Karpas-422 (cell line): ENCODE measurements at regions not wholly inside any gene's neighbourhood (a gene's known extent, or its start where the extent isn't known, plus 50 kb on each side); places are given as distances from the start of the nearest gene placed in this dataset.

Source experiments
- DNase-seq: peaks from one replicate; pipeline ENCODE4 v3.0.0-alpha.2; 2015
- H2AFZ ChIP-seq: fragments of 200-600 bp; sonication (generic); 2 replicates; pipeline ENCODE4 v1.6.1; 2014; ENCODE audit warnings: antibody characterized with exemption, low read length, mixed read lengths
- H3K27ac ChIP-seq: fragments of 200-600 bp; sonication (generic); 2 replicates; pipeline ENCODE4 v1.5.1; 2014; ENCODE audit warnings: mild to moderate bottlenecking, low read length, moderate library complexity
- H3K27me3 ChIP-seq: fragments of 200-600 bp; sonication (generic); 2 replicates; pipeline ENCODE4 v1.6.1; 2014; ENCODE audit warnings: low read length, mixed read lengths
- H3K36me3 ChIP-seq: fragments of 200-600 bp; sonication (generic); 2 replicates; pipeline ENCODE4 v1.6.1; 2014; ENCODE audit warnings: low read length, mixed read lengths; ENCODE audit not compliant: insufficient read depth
- H3K4me1 ChIP-seq: fragments of 200-600 bp; sonication (generic); 2 replicates; pipeline ENCODE4 v1.6.1; 2014; ENCODE audit warnings: mild to moderate bottlenecking, low read length, mixed read lengths
- H3K4me2 ChIP-seq: fragments of 200-600 bp; sonication (generic); 2 replicates; pipeline ENCODE4 v1.6.1; 2014; ENCODE audit warnings: low read length, low read depth, mild to moderate bottlenecking; ENCODE audit not compliant: poor library complexity, severe bottlenecking
- H3K4me3 ChIP-seq: fragments of 200-600 bp; sonication (generic); 2 replicates; pipeline ENCODE4 v1.5.1; 2014; ENCODE audit warnings: mild to moderate bottlenecking, antibody characterized with exemption, low read length, mixed read lengths
- H3K79me2 ChIP-seq: fragments of 200-600 bp; sonication (generic); 2 replicates; pipeline ENCODE4 v1.6.1; 2014; ENCODE audit warnings: mild to moderate bottlenecking, low read length, mixed read lengths
- H3K9ac ChIP-seq: fragments of 200-600 bp; sonication (generic); 2 replicates; pipeline ENCODE4 v1.6.0; 2014; ENCODE audit warnings: low read length
- H3K9me2 ChIP-seq: fragments of 200-600 bp; sonication (generic), shearing (Covaris generic); replicated peaks from 2 replicates; pipeline ENCODE4 v1.6.0; 2014; ENCODE audit warnings: mild to moderate bottlenecking, low read length, moderate library complexity; ENCODE audit not compliant: insufficient read depth
- H3K9me3 ChIP-seq: fragments of 300-700, 200-600 bp; sonication (generic); 2 replicates; pipeline ENCODE4 v1.6.1; 2014; ENCODE audit warnings: low read length, mixed read lengths
- H4K20me1 ChIP-seq: fragments of 200-600 bp; sonication (generic); 2 replicates; pipeline ENCODE4 v1.6.1; 2014; ENCODE audit warnings: mild to moderate bottlenecking, antibody characterized with exemption, low read length, low read depth; ENCODE audit not compliant: insufficient read depth

- H3K79me2 ChIP-seq = no peaks in the 10 kb centered on the region
- H3K9ac ChIP-seq = no peak overlapping the region
- H3K36me3 ChIP-seq = no peaks in the 10 kb centered on the region
- DNase-seq = no peak
- no peak overlapping the region for H3K4me3 ChIP-seq
- no peaks in the 10 kb centered on the region for H3K4me1 ChIP-seq
- no peaks in the 10 kb centered on the region for H4K20me1 ChIP-seq
- H3K27ac ChIP-seq = no peak overlapping the region
- H3K27me3 ChIP-seq = no peaks in the 10 kb centered on the region
- H3K9me3 ChIP-seq = no peaks in the 10 kb centered on the region
- no peak overlapping the region for H3K4me2 ChIP-seq
- H2AFZ ChIP-seq = no peak overlapping the region
- H3K9me2 ChIP-seq = no peaks in the 10 kb centered on the region
Observed at GRCh38 chr1:24256687-24257086, 62.5 kb upstream of the GRHL3 start.

GRCh38 chr1:24255226-24255625, 63.9 kb upstream of the GRHL3 start:
- Histone ChIP-seq H4K20me1 (no peaks in the 10 kb centered on the region), H3K9me3 (no peaks in the 10 kb centered on the region), H3K79me2 (no peaks in the 10 kb centered on the region), H3K4me3 (no peak overlapping the region), H3K4me2 (no peak overlapping the region), H3K4me1 (no peaks in the 10 kb centered on the region), H3K9ac (no peak overlapping the region), H3K36me3 (no peaks in the 10 kb centered on the region), H3K27me3 (no peaks in the 10 kb centered on the region), H3K27ac (no peak overlapping the region), H3K9me2 (no peaks in the 10 kb centered on the region), H2AFZ (no peak overlapping the region)
- no peak for DNase-seq

- H3K79me2 ChIP-seq = no peaks in the 10 kb centered on the region
- no peaks in the 10 kb centered on the region for H3K9me2 ChIP-seq
- H3K4me3 ChIP-seq = no peak overlapping the region
- H3K9ac ChIP-seq = no peak overlapping the region
- no peaks in the 10 kb centered on the region for H4K20me1 ChIP-seq
- H3K27me3 ChIP-seq = no peaks in the 10 kb centered on the region
- H3K4me1 ChIP-seq = no peaks in the 10 kb centered on the region
- H2AFZ ChIP-seq = no peak overlapping the region
- no peaks in the 10 kb centered on the region for H3K36me3 ChIP-seq
- H3K9me3 ChIP-seq = no peaks in the 10 kb centered on the region
- H3K27ac ChIP-seq = no peak overlapping the region
- H3K4me2 ChIP-seq = no peak overlapping the region
- DNase-seq = peak; percentile 40
Observed at GRCh38 chr1:24254783-24255182, 64.4 kb upstream of the GRHL3 start.

GRCh38 chr1:24253571-24253970, 65.6 kb upstream of the GRHL3 start:
- no peaks in the 10 kb centered on the region for H4K20me1 ChIP-seq
- peak; percentile 47 for DNase-seq
- no peaks in the 10 kb centered on the region for H3K4me1 ChIP-seq
- H3K36me3 ChIP-seq = no peaks in the 10 kb centered on the region
- H3K4me2 ChIP-seq = no peak overlapping the region
- H3K9ac ChIP-seq = no peak overlapping the region
- no peak overlapping the region for H3K4me3 ChIP-seq
- H3K27ac ChIP-seq = no peak overlapping the region
- H3K79me2 ChIP-seq = no peaks in the 10 kb centered on the region
- H2AFZ ChIP-seq = 0 out of 2 replicates have a peak overlapping the region, but pooled peaks have one; percentile 42
- no peaks in the 10 kb centered on the region for H3K9me2 ChIP-seq
- no peaks in the 10 kb centered on the region for H3K9me3 ChIP-seq
- H3K27me3 ChIP-seq = no peaks in the 10 kb centered on the region

GRCh38 chr1:24252185-24252780, 65.2 kb upstream of the IFNLR1 start:
- H4K20me1 ChIP-seq = no peaks in the 10 kb centered on the region
- no peaks in the 10 kb centered on the region for H3K79me2 ChIP-seq
- H3K36me3 ChIP-seq = no peaks in the 10 kb centered on the region
- H3K27ac ChIP-seq = no peak overlapping the region
- no peaks in the 10 kb centered on the region for H3K27me3 ChIP-seq
- DNase-seq = no peak
- no peak overlapping the region for H3K4me2 ChIP-seq
- H3K9ac ChIP-seq = no peak overlapping the region
- H3K9me3 ChIP-seq = no peaks in the 10 kb centered on the region
- H3K4me3 ChIP-seq = no peak overlapping the region
- no peak overlapping the region for H2AFZ ChIP-seq
- H3K4me1 ChIP-seq = no peaks in the 10 kb centered on the region
- H3K9me2 ChIP-seq = no peaks in the 10 kb centered on the region

- H3K9ac ChIP-seq = no peak overlapping the region
- H2AFZ ChIP-seq = no peak overlapping the region
- H3K9me3 ChIP-seq = no peaks in the 10 kb centered on the region
- no peak for DNase-seq
- H3K4me3 ChIP-seq = no peak overlapping the region
- H4K20me1 ChIP-seq = no peaks in the 10 kb centered on the region
- H3K27ac ChIP-seq = no peak overlapping the region
- H3K4me1 ChIP-seq = no peaks in the 10 kb centered on the region
- no peaks in the 10 kb centered on the region for H3K9me2 ChIP-seq
- no peaks in the 10 kb centered on the region for H3K79me2 ChIP-seq
- H3K27me3 ChIP-seq = no peaks in the 10 kb centered on the region
- H3K36me3 ChIP-seq = no peaks in the 10 kb centered on the region
- H3K4me2 ChIP-seq = no peak overlapping the region
Observed at GRCh38 chr1:24251501-24251900, 64.4 kb upstream of the IFNLR1 start.

- H4K20me1 ChIP-seq = no peaks in the 10 kb centered on the region
- no peaks in the 10 kb centered on the region for H3K4me1 ChIP-seq
- H3K27ac ChIP-seq = no peak overlapping the region
- no peak overlapping the region for H3K4me2 ChIP-seq
- no peaks in the 10 kb centered on the region for H3K9me3 ChIP-seq
- no peaks in the 10 kb centered on the region for H3K27me3 ChIP-seq
- no peaks in the 10 kb centered on the region for H3K79me2 ChIP-seq
- no peaks in the 10 kb centered on the region for H3K36me3 ChIP-seq
- H3K4me3 ChIP-seq = no peak overlapping the region
- H3K9me2 ChIP-seq = no peaks in the 10 kb centered on the region
- no peak for DNase-seq
- H2AFZ ChIP-seq = no peak overlapping the region
- H3K9ac ChIP-seq = no peak overlapping the region
Observed at GRCh38 chr1:24250791-24251190, 63.7 kb upstream of the IFNLR1 start.

- Histone ChIP-seq H3K27ac (no peak overlapping the region), H3K4me1 (no peaks in the 10 kb centered on the region), H3K9me3 (no peaks in the 10 kb centered on the region), H4K20me1 (no peaks in the 10 kb centered on the region), H3K27me3 (no peaks in the 10 kb centered on the region), H3K4me3 (no peak overlapping the region), H3K9ac (no peak overlapping the region), H3K79me2 (no peaks in the 10 kb centered on the region), H2AFZ (no peak overlapping the region), H3K9me2 (no peaks in the 10 kb centered on the region), H3K4me2 (no peak overlapping the region), H3K36me3 (no peaks in the 10 kb centered on the region)
- no peak for DNase-seq
Observed at GRCh38 chr1:24250224-24250623, 63.1 kb upstream of the IFNLR1 start.

- H3K9ac ChIP-seq = no peak overlapping the region
- H2AFZ ChIP-seq = no peak overlapping the region
- H3K4me2 ChIP-seq = no peak overlapping the region
- no peaks in the 10 kb centered on the region for H3K4me1 ChIP-seq
- no peak overlapping the region for H3K4me3 ChIP-seq
- no peak overlapping the region for H3K27ac ChIP-seq
- no peaks in the 10 kb centered on the region for H3K36me3 ChIP-seq
- no peaks in the 10 kb centered on the region for H3K27me3 ChIP-seq
- no peaks in the 10 kb centered on the region for H3K9me3 ChIP-seq
- no peaks in the 10 kb centered on the region for H3K9me2 ChIP-seq
- H4K20me1 ChIP-seq = no peaks in the 10 kb centered on the region
- no peaks in the 10 kb centered on the region for H3K79me2 ChIP-seq
- peak; percentile 53 for DNase-seq
Observed at GRCh38 chr1:24248859-24249258, 61.8 kb upstream of the IFNLR1 start.
